ENCODE measurements at regions not wholly inside any gene's neighbourhood (a gene's known extent, or its start where the extent isn't known, plus 50 kb on each side); places are given as distances from the start of the nearest gene placed in this dataset.

GRCh38 chr13:55418095-55418494, 1722.6 kb upstream of the PRR20A start:
- TF ChIP-seq POLR2A (IDR thresholded peaks at IDR 0.05), result no peak
- no peak for TF ChIP-seq CTCF (IDR thresholded peaks at IDR 0.05 in 8 of 11, conservative IDR thresholded peaks at IDR 0.05 in 3 of 11)

All from spleen (tissue), 7 donors.